Hepatocyte (in vitro differentiated cells): ENCODE measurements at regions not wholly inside any gene's neighbourhood (a gene's known extent, or its start where the extent isn't known, plus 50 kb on each side); places are given as distances from the start of the nearest gene placed in this dataset.

Source experiments
- DNase-seq: peaks from one replicate; pipeline ENCODE4 v3.0.0-alpha.2; 2016; ENCODE audit warnings: low spot score
- H2AFZ ChIP-seq: fragments of 200-600 bp; sonication (generic); 2 replicates; pipeline ENCODE4 v1.6.0; 2016; ENCODE audit warnings: antibody characterized with exemption, mild to moderate bottlenecking
- H3K27ac ChIP-seq: fragments of 200-600 bp; sonication (generic); 2 replicates; pipeline ENCODE4 v1.5.1; 2016; ENCODE audit warnings: mild to moderate bottlenecking
- H3K27me3 ChIP-seq: fragments of 200-600 bp; sonication (generic); 2 replicates; pipeline ENCODE4 v1.6.1; 2016
- H3K36me3 ChIP-seq: fragments of 200-600 bp; sonication (generic); replicated peaks from 2 replicates; pipeline ENCODE4 v1.5.1; 2016; ENCODE audit warnings: low read depth; ENCODE audit not compliant: insufficient read depth
- H3K4me1 ChIP-seq: fragments of 200-600 bp; sonication (generic); 2 replicates; pipeline ENCODE4 v1.5.1; 2016; ENCODE audit warnings: mild to moderate bottlenecking, moderate library complexity; ENCODE audit not compliant: insufficient read depth
- H3K4me2 ChIP-seq: fragments of 200-600 bp; sonication (generic); 2 replicates; pipeline ENCODE4 v1.6.0; 2016
- H3K4me3 ChIP-seq: fragments of 200-600 bp; sonication (generic); 2 replicates; pipeline ENCODE4 v1.5.1; 2016; ENCODE audit warnings: mild to moderate bottlenecking
- H3K79me2 ChIP-seq: fragments of 200-600 bp; sonication (generic); 2 replicates; pipeline ENCODE4 v1.6.0; 2017; ENCODE audit warnings: mild to moderate bottlenecking
- H3K9me2 ChIP-seq: fragments of 200-600 bp; sonication (generic); replicated peaks from 2 replicates; pipeline ENCODE4 v1.6.0; 2017; ENCODE audit warnings: mild to moderate bottlenecking; ENCODE audit not compliant: insufficient read depth
- H3K9me3 ChIP-seq: fragments of 200-600 bp; sonication (generic); 2 replicates; pipeline ENCODE4 v1.5.1; 2016; ENCODE audit warnings: low read depth, mild to moderate bottlenecking
- H4K20me1 ChIP-seq: fragments of 200-600 bp; sonication (generic); 2 replicates; pipeline ENCODE4 v1.6.0; 2016; ENCODE audit warnings: mild to moderate bottlenecking; ENCODE audit not compliant: insufficient read depth, poor library complexity, severe bottlenecking
- CTCF ChIP-seq: fragments of 200-600 bp; sonication (generic); IDR thresholded peaks from 2 replicates; pipeline ENCODE4 v1.5.1; 2016; ENCODE audit warnings: antibody characterized with exemption, mild to moderate bottlenecking; ENCODE audit not compliant: poor library complexity
- EZH2 ChIP-seq: fragments of 200-600 bp; sonication (generic); IDR thresholded peaks from 2 replicates; pipeline ENCODE4 v1.6.1; 2016; ENCODE audit warnings: antibody characterized with exemption, mild to moderate bottlenecking, borderline replicate concordance
- EZH2phosphoT487 ChIP-seq: fragments of 200-600 bp; sonication (generic); IDR thresholded peaks from one replicate; pipeline ENCODE4 v1.6.1; 2018; ENCODE audit warnings: antibody characterized with exemption, mild to moderate bottlenecking, low read depth, moderate library complexity; ENCODE audit not compliant: unreplicated experiment, severe bottlenecking
- WGBS: methylation state at CpG from one replicate; pipeline ENCODE4 v1.1.6; 2016; ENCODE audit warnings: low lambda C conversion rate; ENCODE audit errors: missing lambda C conversion rate; 5-methylcytosine and 5-hydroxymethylcytosine counted together

- peaks cover 4% of the 10 kb centered on the region for H3K27me3 ChIP-seq
- H3K4me3 ChIP-seq: no peak overlapping the region
- H3K9me2 ChIP-seq: no peaks in the 10 kb centered on the region
- no peaks in the 10 kb centered on the region for H4K20me1 ChIP-seq
- peaks cover 7% of the 10 kb centered on the region for H3K4me1 ChIP-seq
- H2AFZ ChIP-seq: no peak overlapping the region
- no peak overlapping the region for H3K27ac ChIP-seq
- H3K79me2 ChIP-seq: no peaks in the 10 kb centered on the region
- no peaks in the 10 kb centered on the region for H3K9me3 ChIP-seq
- no peaks in the 10 kb centered on the region for H3K36me3 ChIP-seq
- TF ChIP-seq EZH2phosphoT487: no peak
- TF ChIP-seq EZH2: no peak
- no peak for TF ChIP-seq CTCF
- no peak for DNase-seq
- H3K4me2 ChIP-seq: no peak overlapping the region
- WGBS: 91% methylated on average over 6 of the region's 6 CpGs
Observed at GRCh38 chr5:38188591-38188990, 69.8 kb upstream of the EGFLAM start.

- Histone ChIP-seq H3K9me2 (no peaks in the 10 kb centered on the region), H3K27ac (no peak overlapping the region), H3K4me2 (no peak overlapping the region), H4K20me1 (no peaks in the 10 kb centered on the region), H3K36me3 (no peaks in the 10 kb centered on the region), H2AFZ (no peak overlapping the region), H3K4me1 (peaks cover 7% of the 10 kb centered on the region), H3K27me3 (no peaks in the 10 kb centered on the region), H3K4me3 (no peak overlapping the region), H3K9me3 (no peaks in the 10 kb centered on the region), H3K79me2 (no peaks in the 10 kb centered on the region)
- no peak for TF ChIP-seq EZH2
- no peak for TF ChIP-seq CTCF
- TF ChIP-seq EZH2phosphoT487: no peak
- DNase-seq: no peak
- 88% methylated on average over 3 of the region's 3 CpGs for WGBS
Observed at GRCh38 chr5:38187532-38187931, 70.8 kb upstream of the EGFLAM start.

GRCh38 chr5:38184627-38185026, 73.7 kb upstream of the EGFLAM start:
- Histone ChIP-seq H4K20me1 (no peaks in the 10 kb centered on the region), H3K36me3 (no peaks in the 10 kb centered on the region), H3K27me3 (no peaks in the 10 kb centered on the region), H3K9me3 (no peaks in the 10 kb centered on the region), H3K4me1 (peaks cover 7% of the 10 kb centered on the region), H3K4me3 (no peak overlapping the region), H2AFZ (no peak overlapping the region), H3K27ac (no peak overlapping the region), H3K9me2 (no peaks in the 10 kb centered on the region), H3K79me2 (no peaks in the 10 kb centered on the region), H3K4me2 (no peak overlapping the region)
- no peak for TF ChIP-seq CTCF
- no peak for TF ChIP-seq EZH2phosphoT487
- TF ChIP-seq EZH2: no peak
- no peak for DNase-seq
- WGBS: 71% methylated on average over 3 of the region's 3 CpGs

- Histone ChIP-seq H3K4me3 (no peak overlapping the region), H3K9me2 (no peaks in the 10 kb centered on the region), H3K79me2 (no peaks in the 10 kb centered on the region), H3K4me2 (no peak overlapping the region), H3K36me3 (no peaks in the 10 kb centered on the region), H3K27ac (no peak overlapping the region), H3K9me3 (no peaks in the 10 kb centered on the region), H3K27me3 (no peaks in the 10 kb centered on the region), H4K20me1 (no peaks in the 10 kb centered on the region), H2AFZ (no peak overlapping the region), H3K4me1 (no peaks in the 10 kb centered on the region)
- no peak for DNase-seq
- TF ChIP-seq CTCF (no peak), EZH2phosphoT487 (no peak), EZH2 (no peak)
- WGBS: 95% methylated on average over 7 of the region's 7 CpGs
Observed at GRCh38 chr5:38182991-38183390, 75.4 kb upstream of the EGFLAM start.
